BE2C (cell line): ENCODE measurements at regions not wholly inside any gene's neighbourhood (a gene's known extent, or its start where the extent isn't known, plus 50 kb on each side); places are given as distances from the start of the nearest gene placed in this dataset.
"Not testable (repeated sequence)": the region's sequence is repeated elsewhere in the genome, so short reads cannot be mapped to it uniquely, and the experiment has no call there.

ENCODE experiments used
- DNase-seq: peaks from one replicate; pipeline ENCODE4 v3.0.0-alpha.2; 2020
- H3K27me3 ChIP-seq: fragments of 250-450 bp; sonication (Bioruptor Pico); 2 replicates; pipeline ENCODE4 v1.5.1; 2020; ENCODE audit warnings: mild to moderate bottlenecking
- H3K36me3 ChIP-seq: fragments of 250-450 bp; sonication (Bioruptor Pico); 2 replicates; pipeline ENCODE4 v1.5.1; 2020; ENCODE audit warnings: mild to moderate bottlenecking
- H3K4me1 ChIP-seq: fragments of 250-450 bp; sonication (Bioruptor Pico); 2 replicates; pipeline ENCODE4 v1.5.1; 2020
- H3K4me3 ChIP-seq: 2 replicates; pipeline ENCODE4 v1.5.1; 2011; ENCODE audit warnings: low read depth, low read length
- H3K9me3 ChIP-seq: fragments of 250-450 bp; sonication (Bioruptor Pico); 2 replicates; pipeline ENCODE4 v1.5.1; 2020
- TF ChIP-seq, protein P1 (sequence below): IDR thresholded peaks from 2 replicates; pipeline ENCODE4 v1.5.1; 2012; ENCODE audit warnings: mild to moderate bottlenecking, low read depth, low read length

DNA sequence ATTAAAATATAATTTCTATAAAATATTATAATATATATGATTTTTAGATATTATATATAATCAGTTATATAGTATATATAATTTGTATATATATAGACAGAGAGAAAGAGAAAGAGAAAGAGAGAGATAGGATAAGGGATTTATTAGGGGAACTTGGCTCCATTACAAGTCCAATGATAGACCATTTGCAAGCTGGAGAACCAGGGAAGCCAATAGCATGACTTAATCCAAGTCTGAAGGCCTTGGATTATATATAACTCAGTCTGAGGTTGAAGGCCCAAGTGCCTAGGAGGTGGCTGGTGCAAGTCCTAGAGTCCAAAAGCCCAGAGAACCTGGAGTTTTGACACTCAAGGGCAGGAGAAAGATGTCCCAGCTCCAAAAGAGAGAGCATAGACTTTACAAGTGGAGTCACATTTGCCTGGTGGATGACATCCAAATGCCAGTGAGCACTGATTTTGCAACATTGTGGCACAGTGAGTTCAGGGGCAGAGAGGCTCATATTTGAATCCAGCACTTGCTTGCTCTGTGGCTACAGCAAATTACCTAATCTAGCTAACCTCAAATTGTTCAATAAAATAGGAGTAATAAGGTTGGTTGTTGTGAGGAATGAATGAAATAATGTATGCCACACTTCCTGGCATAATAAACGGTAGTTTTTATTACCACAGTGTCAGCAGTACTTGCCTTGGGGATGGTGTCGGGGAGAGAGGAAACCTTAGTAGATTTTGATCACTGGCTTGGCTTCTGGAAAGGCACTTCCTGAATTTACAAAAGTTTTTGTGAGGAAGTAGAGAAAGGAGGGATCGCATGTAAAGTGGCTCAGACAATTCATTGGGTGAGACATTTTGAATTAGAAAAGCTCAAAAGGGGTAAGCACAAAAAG lies 69.6 kb upstream of the CD28 start:
- no peaks in the 10 kb centered on the region for H3K36me3 ChIP-seq
- no peaks in the 10 kb centered on the region for H3K9me3 ChIP-seq
- no peaks in the 10 kb centered on the region for H3K4me1 ChIP-seq
- no peaks in the 10 kb centered on the region for H3K27me3 ChIP-seq
- H3K4me3 ChIP-seq, result no peak overlapping the region
- no peak for DNase-seq
- TF ChIP-seq, protein P1, sequence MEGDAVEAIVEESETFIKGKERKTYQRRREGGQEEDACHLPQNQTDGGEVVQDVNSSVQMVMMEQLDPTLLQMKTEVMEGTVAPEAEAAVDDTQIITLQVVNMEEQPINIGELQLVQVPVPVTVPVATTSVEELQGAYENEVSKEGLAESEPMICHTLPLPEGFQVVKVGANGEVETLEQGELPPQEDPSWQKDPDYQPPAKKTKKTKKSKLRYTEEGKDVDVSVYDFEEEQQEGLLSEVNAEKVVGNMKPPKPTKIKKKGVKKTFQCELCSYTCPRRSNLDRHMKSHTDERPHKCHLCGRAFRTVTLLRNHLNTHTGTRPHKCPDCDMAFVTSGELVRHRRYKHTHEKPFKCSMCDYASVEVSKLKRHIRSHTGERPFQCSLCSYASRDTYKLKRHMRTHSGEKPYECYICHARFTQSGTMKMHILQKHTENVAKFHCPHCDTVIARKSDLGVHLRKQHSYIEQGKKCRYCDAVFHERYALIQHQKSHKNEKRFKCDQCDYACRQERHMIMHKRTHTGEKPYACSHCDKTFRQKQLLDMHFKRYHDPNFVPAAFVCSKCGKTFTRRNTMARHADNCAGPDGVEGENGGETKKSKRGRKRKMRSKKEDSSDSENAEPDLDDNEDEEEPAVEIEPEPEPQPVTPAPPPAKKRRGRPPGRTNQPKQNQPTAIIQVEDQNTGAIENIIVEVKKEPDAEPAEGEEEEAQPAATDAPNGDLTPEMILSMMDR, result no peak

DNA sequence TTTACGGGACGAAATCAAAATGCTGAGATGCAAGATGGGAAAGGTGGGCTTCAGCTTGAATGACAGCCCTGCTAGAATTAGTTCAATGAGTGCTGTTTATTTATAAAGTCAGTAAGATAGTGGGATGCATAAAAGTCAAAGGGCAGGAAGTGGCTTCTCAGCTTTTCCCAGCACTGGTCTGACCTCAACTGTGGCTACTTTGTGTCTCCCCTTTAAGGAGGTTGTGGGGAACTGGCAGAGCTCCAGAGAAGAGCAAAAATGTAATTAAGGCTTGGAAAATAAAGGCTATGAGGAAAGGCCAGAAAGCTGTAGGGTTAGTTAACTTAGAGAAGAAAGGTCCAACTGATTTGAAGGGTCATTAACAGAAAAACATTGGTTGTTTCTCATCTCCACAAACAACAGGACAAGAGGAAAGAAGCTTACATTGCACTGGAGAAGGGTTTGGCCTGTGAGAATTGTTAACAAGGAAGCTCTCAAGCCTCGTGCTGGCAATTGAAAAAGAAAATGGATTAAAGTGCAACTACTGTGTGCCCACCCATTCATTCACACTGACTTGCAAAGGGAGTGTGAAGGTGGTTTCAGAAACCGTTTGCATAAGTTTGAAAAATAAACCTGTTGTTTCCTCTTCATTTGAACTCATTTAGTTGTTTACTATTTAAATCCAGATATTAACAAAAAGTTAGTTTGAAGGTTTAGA lies 68.8 kb upstream of the CD28 start:
- Histone ChIP-seq H3K9me3 (no peaks in the 10 kb centered on the region), H3K36me3 (no peaks in the 10 kb centered on the region), H3K4me3 (no peak overlapping the region), H3K4me1 (no peaks in the 10 kb centered on the region), H3K27me3 (no peaks in the 10 kb centered on the region)
- no peak for DNase-seq
- TF ChIP-seq, protein P1, result no peak

DNA sequence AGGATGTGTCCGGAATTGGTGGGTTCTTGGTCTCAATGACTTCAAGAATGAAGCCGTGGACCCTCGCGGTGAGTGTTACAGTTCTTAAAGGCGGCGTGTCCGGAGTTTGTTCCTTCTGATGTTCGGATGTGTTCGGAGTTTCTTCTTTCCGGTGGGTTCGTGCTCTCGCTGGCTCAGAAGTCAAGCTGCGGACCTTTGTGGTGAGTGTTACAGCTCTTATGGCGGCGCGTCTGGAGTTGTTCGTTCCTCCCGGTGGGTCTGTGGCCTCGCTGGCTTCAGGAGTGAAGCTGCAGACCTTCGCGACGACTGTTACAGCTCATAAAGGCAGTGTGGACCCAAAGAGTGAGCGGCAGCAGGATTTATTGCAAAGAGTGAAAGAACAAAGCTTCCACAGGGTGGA lies 64.6 kb upstream of the CD28 start:
- H3K36me3 ChIP-seq, DNase-seq, H3K4me1 ChIP-seq, H3K27me3 ChIP-seq, H3K4me3 ChIP-seq, H3K9me3 ChIP-seq: not testable (repeated sequence)

DNA sequence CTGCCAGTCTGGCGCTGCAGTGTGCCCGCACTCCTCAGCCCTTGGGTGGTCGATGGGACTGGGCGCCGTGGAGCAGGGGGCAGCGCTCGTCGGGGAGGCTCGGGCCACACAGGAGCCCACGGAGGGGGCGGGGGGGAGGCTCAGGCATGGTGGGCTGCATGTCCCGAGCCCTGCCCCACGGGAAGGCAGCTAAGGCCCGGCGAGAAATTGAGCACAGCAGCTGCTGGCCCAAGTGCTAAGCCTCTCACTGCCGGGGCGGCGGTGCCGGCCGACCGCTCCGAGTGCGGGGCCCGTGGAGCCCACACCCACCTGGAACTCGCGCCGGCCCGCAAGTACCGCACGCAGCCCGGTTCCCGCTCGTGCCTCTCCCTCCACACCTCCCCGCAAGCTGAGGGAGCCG lies 63.6 kb upstream of the CD28 start:
- not testable (repeated sequence) for H3K4me3 ChIP-seq, H3K4me1 ChIP-seq, H3K9me3 ChIP-seq, H3K27me3 ChIP-seq, H3K36me3 ChIP-seq, DNase-seq

DNA sequence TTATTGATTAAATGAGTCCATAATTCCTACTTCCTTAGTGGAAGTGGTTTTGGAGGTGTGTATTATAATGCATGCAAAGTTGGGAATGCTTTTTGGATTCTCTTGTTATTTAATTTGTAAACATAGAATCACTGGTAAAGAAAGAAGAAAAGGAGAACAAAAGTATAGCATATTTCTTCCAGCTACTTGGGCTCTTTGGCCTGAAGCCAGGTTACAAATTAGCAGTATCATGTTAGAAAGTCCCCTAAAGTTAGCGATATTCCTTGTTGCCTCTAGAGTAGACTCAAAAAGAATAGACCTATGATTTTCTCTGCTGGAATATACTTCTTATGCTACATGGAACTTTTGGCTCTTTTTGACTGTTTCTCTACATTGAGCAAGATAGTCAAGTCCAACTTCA lies 60.6 kb upstream of the CD28 start:
- DNase-seq, result no peak
- TF ChIP-seq, protein P1, result no peak
- Histone ChIP-seq H3K27me3 (no peaks in the 10 kb centered on the region), H3K9me3 (no peaks in the 10 kb centered on the region), H3K36me3 (no peaks in the 10 kb centered on the region), H3K4me3 (no peak overlapping the region), H3K4me1 (peaks cover 1% of the 10 kb centered on the region)

DNA sequence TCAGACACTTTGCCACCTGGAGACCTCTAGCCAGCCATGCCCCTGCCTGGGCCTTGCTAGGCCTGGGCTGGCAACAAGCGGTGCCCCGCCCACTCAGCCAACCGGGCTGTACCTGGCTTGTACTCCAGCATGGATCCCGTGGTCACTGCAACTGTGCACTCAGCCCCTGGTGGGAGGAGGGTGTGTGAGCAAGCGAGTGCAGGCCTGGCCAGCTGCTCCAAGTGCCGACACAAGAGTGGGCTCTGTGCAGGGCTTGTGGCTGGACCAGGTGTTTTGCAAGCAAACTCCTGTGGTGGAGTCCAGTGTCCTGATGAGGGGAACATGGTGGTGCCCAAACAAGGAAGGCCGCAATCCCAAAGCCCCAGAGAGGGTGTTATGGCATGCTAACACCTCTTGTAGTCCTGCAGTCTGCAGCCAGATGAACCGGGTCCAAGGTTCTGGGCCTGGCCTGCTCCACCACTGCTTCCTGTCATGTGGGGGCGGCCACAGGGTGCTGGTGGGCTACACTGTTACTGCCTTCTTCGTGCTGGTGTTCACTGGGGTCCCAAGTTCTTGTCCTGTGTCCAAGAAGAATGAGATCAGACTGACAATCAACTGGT lies 60.1 kb upstream of the CD28 start:
- DNase-seq, result peak; percentile 19
- H3K9me3 ChIP-seq, result no peaks in the 10 kb centered on the region
- H3K4me1 ChIP-seq, result peaks cover 7% of the 10 kb centered on the region
- no peaks in the 10 kb centered on the region for H3K36me3 ChIP-seq
- H3K27me3 ChIP-seq, result no peaks in the 10 kb centered on the region
- H3K4me3 ChIP-seq, result no peak overlapping the region
- TF ChIP-seq, protein P1, result no peak

DNA sequence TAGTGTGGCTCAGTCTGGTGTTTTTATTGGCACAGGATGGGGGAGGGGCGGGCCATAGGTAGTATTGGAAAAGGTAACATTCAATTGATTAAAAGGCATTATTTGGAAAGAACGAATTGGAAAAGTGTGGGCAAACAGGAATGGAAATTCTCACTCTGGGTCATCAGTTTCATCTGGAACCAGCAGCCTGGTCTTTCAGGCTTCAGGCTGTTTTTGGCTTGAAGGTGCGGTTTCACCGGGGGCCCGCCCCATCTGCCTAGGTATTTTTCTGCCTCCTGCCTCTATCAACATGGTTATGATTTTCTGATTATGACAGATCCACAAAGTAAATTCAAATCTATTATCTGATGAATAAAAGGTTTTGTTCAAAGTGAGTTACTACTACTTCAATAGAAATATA lies 59.5 kb upstream of the CD28 start:
- no peaks in the 10 kb centered on the region for H3K27me3 ChIP-seq
- H3K4me1 ChIP-seq, result peaks cover 10% of the 10 kb centered on the region
- no peak for DNase-seq
- no peak overlapping the region for H3K4me3 ChIP-seq
- TF ChIP-seq, protein P1, result no peak
- H3K9me3 ChIP-seq, result no peaks in the 10 kb centered on the region
- no peaks in the 10 kb centered on the region for H3K36me3 ChIP-seq
